HFF-Myc (cell line): ENCODE measurements at regions not wholly inside any gene's neighbourhood (a gene's known extent, or its start where the extent isn't known, plus 50 kb on each side); places are given as distances from the start of the nearest gene placed in this dataset.

Experiments used
- DNase-seq: peaks from one replicate; pipeline ENCODE4 v3.0.0-alpha.2; 2011; ENCODE audit warnings: low read depth; ENCODE audit errors: extremely low read depth
- H3K4me3 ChIP-seq: replicated peaks from 2 replicates; pipeline ENCODE4 v1.5.1; 2011; ENCODE audit warnings: low read depth, mild to moderate bottlenecking, control low read depth, low read length
- CTCF ChIP-seq: IDR thresholded peaks from 2 replicates; pipeline ENCODE4 v1.5.1; 2012; ENCODE audit warnings: mild to moderate bottlenecking, low read depth, low read length, control low read depth; ENCODE audit errors: missing control alignments

- no peak overlapping the region for H3K4me3 ChIP-seq
- TF ChIP-seq CTCF = no peak
- DNase-seq = no peak
These were observed 1563.7 kb downstream of the NCAM2 start for GRCh38 chr21:22561946-22562345.

GRCh38 chr21:22573834-22574233, 1575.6 kb downstream of the NCAM2 start:
- H3K4me3 ChIP-seq = no peak overlapping the region
- no peak for TF ChIP-seq CTCF
- DNase-seq = no peak

- no peak overlapping the region for H3K4me3 ChIP-seq
- DNase-seq = no peak
These were observed 1577.0 kb downstream of the NCAM2 start for GRCh38 chr21:22575165-22575584.

GRCh38 chr21:22579741-22580140, 1581.5 kb downstream of the NCAM2 start:
- H3K4me3 ChIP-seq = no peak overlapping the region
- no peak for TF ChIP-seq CTCF
- no peak for DNase-seq

More at GRCh38 chr21:22575165-22575584, 1577.0 kb downstream of the NCAM2 start:
- no peak for TF ChIP-seq CTCF

GRCh38 chr21:22582026-22582425, 1583.8 kb downstream of the NCAM2 start:
- H3K4me3 ChIP-seq = no peak overlapping the region
- no peak for DNase-seq
- TF ChIP-seq CTCF = no peak

GRCh38 chr21:22584308-22584707, 1586.1 kb downstream of the NCAM2 start:
- no peak overlapping the region for H3K4me3 ChIP-seq
- no peak for TF ChIP-seq CTCF
- no peak for DNase-seq

GRCh38 chr21:22585558-22585957, 1587.3 kb downstream of the NCAM2 start:
- no peak overlapping the region for H3K4me3 ChIP-seq
- TF ChIP-seq CTCF = no peak
- no peak for DNase-seq
